Gastrocnemius medialis (tissue), 4 donors: ENCODE measurements at regions not wholly inside any gene's neighbourhood (a gene's known extent, or its start where the extent isn't known, plus 50 kb on each side); places are given as distances from the start of the nearest gene placed in this dataset.
A peak's percentile ranks its signal among the peaks of the same experiment; 100 is the strongest.

Experiments used
- ATAC-seq, 2 donors: fragments of 150-250 bp; one replicate each; pipeline ENCODE4 v1.9.1; 2016
- DNase-seq, 2 donors: peaks; one replicate each; pipeline ENCODE4 v3.0.0-alpha.2; 2019
- H3K27ac ChIP-seq, 4 donors: fragments of 200-600 bp; sonication (generic); 1 replicate in 1 of 4; 2 replicates in 3 of 4; pipeline ENCODE4 v1.5.1; 2016 to 2018; ENCODE audit warnings: mild to moderate bottlenecking in 2 of 4, moderate library complexity in 1 of 4
- H3K27me3 ChIP-seq, 3 donors: fragments of 200-600 bp; sonication (generic) in 2 of 3; 1 replicate in 1 of 3; 2 replicates in 2 of 3; pipeline versions ENCODE4 v1.5.1 to v1.6.0; 2016 to 2019; ENCODE audit warnings: mild to moderate bottlenecking in 1 of 3, moderate library complexity in 1 of 3
- H3K36me3 ChIP-seq, 2 donors: fragments of 200-600 bp; sonication (generic) in 1 of 2; one replicate each; pipeline ENCODE4 v1.5.1; 2017 to 2018
- H3K4me1 ChIP-seq, 2 donors: fragments of 200-600 bp; sonication (generic) in 1 of 2; one replicate each; pipeline ENCODE4 v1.5.1; 2016 to 2017; ENCODE audit warnings: mild to moderate bottlenecking in 2 of 2
- H3K4me3 ChIP-seq, 4 donors: fragments of 200-600 bp; sonication (generic) in 3 of 4; 1 replicate in 1 of 4; 2 replicates in 3 of 4; pipeline ENCODE4 v1.5.1; 2016 to 2019; ENCODE audit warnings: mild to moderate bottlenecking in 2 of 4
- H3K9me3 ChIP-seq, 3 donors: fragments of 200-600 bp; sonication (generic) in 2 of 3; 1 replicate in 1 of 3; 2 replicates in 2 of 3; pipeline ENCODE4 v1.5.1; 2016 to 2019
- CTCF ChIP-seq, 5 experiments: fragments of 450-650 bp in 3 of 5; fragments of 200-600 bp in 2 of 5; sonication (generic) in 2 of 5; IDR thresholded peaks in 4 of 5; conservative IDR thresholded peaks in 1 of 5; 1 replicate in 4 of 5; 2 replicates in 1 of 5; pipeline ENCODE4 v1.5.1; 2016 to 2019; ENCODE audit warnings: antibody characterized with exemption in 5 of 5, mild to moderate bottlenecking in 3 of 5, moderate library complexity in 3 of 5
- POLR2A ChIP-seq, 2 donors: fragments of 450-650 bp; IDR thresholded peaks; one replicate each; pipeline ENCODE4 v1.6.1; 2017; ENCODE audit warnings: antibody characterized with exemption in 2 of 2, mild to moderate bottlenecking in 2 of 2, moderate library complexity in 2 of 2
- in situ Hi-C, 4 donors: fragments of 200-750 bp; cut with MboI; loops; one replicate each; pipeline versions ENCODE4 v1.15.0 to v1.8.0; 2017; ENCODE audit warnings: low sequenced_read_pairs in 4 of 4
- intact Hi-C: fragments of 100-400 bp; cut with DNase I; formaldehyde crosslinking; loops from one replicate; pipeline ENCODE4 v1.15.1; 2023; ENCODE audit warnings: low total_unique reads

- no peak for TF ChIP-seq POLR2A (IDR thresholded peaks at IDR 0.05)
- TF ChIP-seq CTCF (IDR thresholded peaks at IDR 0.05 in 4 of 5, conservative IDR thresholded peaks at IDR 0.05 in 1 of 5) = no peak
- Histone ChIP-seq H3K36me3 (no peaks in the 10 kb centered on the region), H3K4me1 (peaks cover 0 to 3% of the 10 kb centered on the region in 2 donors), H3K9me3 (no peaks in the 10 kb centered on the region), H3K27ac (no peak overlapping the region), H3K4me3 (no peak overlapping the region), H3K27me3 (no peaks in the 10 kb centered on the region)
- DNase-seq (no peak), ATAC-seq (no peak)
- intact Hi-C loops = no loop called here
- in situ Hi-C loops = loop anchor here in 2 of 4 donors (10.0 to 25.0 kb wide), 2 partner anchors 419 to 426 kb away; partner anchors contain the start of gene MAFB (in 1 of the 2)
These were observed 420.5 kb downstream of the MAFB start for GRCh38 chr20:40268321-40269075.

GRCh38 chr20:40265825-40266533 lies 423.1 kb downstream of the MAFB start:
- peak; percentile 69 to 76 for ATAC-seq
- no peak overlapping the region for H3K27ac ChIP-seq
- peaks cover 0 to 3% of the 10 kb centered on the region in 2 donors for H3K4me1 ChIP-seq
- intact Hi-C loops (loop anchor here (1.0 kb wide), 1 partner anchor 424 kb away; no protein-coding TSS in a partner anchor), in situ Hi-C loops (loop anchor here in 2 of 4 donors (10.0 to 25.0 kb wide), 2 partner anchors 421 to 429 kb away; partner anchors contain the start of gene MAFB (in 1 of the 2))
- peak in 4 of 5 experiments; percentile 19 to 59 (median 47) for TF ChIP-seq CTCF (IDR thresholded peaks at IDR 0.05 in 4 of 5, conservative IDR thresholded peaks at IDR 0.05 in 1 of 5)
- TF ChIP-seq POLR2A (IDR thresholded peaks at IDR 0.05) = no peak
- H3K9me3 ChIP-seq = no peaks in the 10 kb centered on the region
- H3K36me3 ChIP-seq = no peaks in the 10 kb centered on the region
- H3K27me3 ChIP-seq = no peaks in the 10 kb centered on the region
- H3K4me3 ChIP-seq = no peak overlapping the region
- DNase-seq = no peak

DNA sequence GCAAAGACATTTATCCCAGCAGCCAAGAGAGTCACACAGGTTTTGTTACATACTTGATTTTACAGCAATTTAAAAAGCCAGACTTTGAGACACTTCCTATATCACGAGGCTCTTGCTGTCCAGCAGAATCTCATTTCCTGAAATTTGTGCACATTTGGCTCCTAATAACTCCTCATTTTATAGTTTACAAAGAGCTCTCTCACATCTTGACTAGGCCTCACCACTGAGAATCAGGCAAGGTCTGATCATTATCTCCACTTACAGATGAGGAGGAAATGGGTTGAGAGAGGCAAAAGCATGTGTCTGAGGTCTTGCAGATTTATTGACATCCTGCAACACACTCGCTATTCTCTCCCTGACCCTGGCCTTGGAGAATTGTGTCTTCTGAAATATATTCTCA lies 426.8 kb downstream of the MAFB start:
- H3K9me3 ChIP-seq = no peaks in the 10 kb centered on the region
- in situ Hi-C loops (loop anchor here in 2 of 4 donors (10.0 to 25.0 kb wide), 2 partner anchors 425 to 433 kb away; partner anchors contain the start of gene MAFB (in 1 of the 2)), intact Hi-C loops (no loop called here)
- no peaks in the 10 kb centered on the region for H3K36me3 ChIP-seq
- TF ChIP-seq CTCF (IDR thresholded peaks at IDR 0.05 in 4 of 5, conservative IDR thresholded peaks at IDR 0.05 in 1 of 5) (no peak), POLR2A (IDR thresholded peaks at IDR 0.05) (no peak)
- H3K4me1 ChIP-seq = peaks cover 0 to 3% of the 10 kb centered on the region in 2 donors
- ATAC-seq (no peak), DNase-seq (no peak)
- no peak overlapping the region for H3K27ac ChIP-seq
- H3K27me3 ChIP-seq = no peaks in the 10 kb centered on the region
- H3K4me3 ChIP-seq = no peak overlapping the region

GRCh38 chr20:40258931-40259330 lies 430.1 kb downstream of the MAFB start:
- no peak for ATAC-seq
- TF ChIP-seq POLR2A (IDR thresholded peaks at IDR 0.05) = no peak
- no peak for DNase-seq
- H3K27me3 ChIP-seq = no peaks in the 10 kb centered on the region
- H3K4me1 ChIP-seq = peaks cover 0 to 4% of the 10 kb centered on the region in 2 donors
- in situ Hi-C loops = loop anchor here in 1 of 4 donors (25.0 kb wide), 1 partner anchor 428 kb away; the partner anchor contains the start of gene MAFB
- no peaks in the 10 kb centered on the region for H3K9me3 ChIP-seq
- H3K36me3 ChIP-seq = no peaks in the 10 kb centered on the region
- H3K4me3 ChIP-seq = no peak overlapping the region
- H3K27ac ChIP-seq = no peak overlapping the region
- intact Hi-C loops = no loop called here

GRCh38 chr20:40257763-40258162 lies 431.3 kb downstream of the MAFB start:
- in situ Hi-C loops (loop anchor here in 1 of 4 donors (25.0 kb wide), 1 partner anchor 430 kb away; the partner anchor contains the start of gene MAFB), intact Hi-C loops (no loop called here)
- no peaks in the 10 kb centered on the region for H3K36me3 ChIP-seq
- TF ChIP-seq CTCF (IDR thresholded peaks at IDR 0.05 in 4 of 5, conservative IDR thresholded peaks at IDR 0.05 in 1 of 5) = no peak
- TF ChIP-seq POLR2A (IDR thresholded peaks at IDR 0.05) = no peak
- no peaks in the 10 kb centered on the region for H3K9me3 ChIP-seq
- H3K4me1 ChIP-seq = peaks cover 0 to 4% of the 10 kb centered on the region in 2 donors
- no peaks in the 10 kb centered on the region for H3K27me3 ChIP-seq
- DNase-seq (no peak), ATAC-seq (no peak)
- no peak overlapping the region for H3K27ac ChIP-seq
- no peak overlapping the region for H3K4me3 ChIP-seq
